K562 (cell line): ENCODE measurements at regions not wholly inside any gene's neighbourhood (a gene's known extent, or its start where the extent isn't known, plus 50 kb on each side); places are given as distances from the start of the nearest gene placed in this dataset.

Experiments used
- ATAC-seq: fragments of 200-7000 bp; cut with Tn5 transposase; 3 replicates; pipeline ENCODE4 v1.9.1; 2020; ENCODE audit warnings: moderate library complexity
- BruUV-seq: library from RNA; stranded (reverse); fragments of 400-500 nt; replicated peaks from 2 replicates; lab custom pipeline; 2021; lab: Mats Ljungman, UMichigan
- CTCF ChIA-PET: fragments of 300-600 bp; formaldehyde crosslinking; extraction: SDS; loops from one replicate; lab custom pipeline; 2021; ENCODE audit warnings: low intra/inter-chr PET ratio; lab: Yijun Ruan, JAX
- POLR2A ChIA-PET: fragments of 300-600, 350-650 bp; sonication (Branson Sonifier 250); formaldehyde crosslinking; extraction: SDS; loops from one replicate; lab custom pipeline; 2021; ENCODE audit warnings: antibody characterized with exemption, inconsistent platforms; lab: Yijun Ruan, JAX
- DNase-seq, 4 experiments: peaks; one replicate each; pipeline versions ENCODE4 v3.0.0 to v3.0.0-alpha.2; 2011 to 2018; ENCODE audit warnings: low spot score in 3 of 4, mixed read lengths in 3 of 4; ENCODE audit errors: extremely low read depth in 1 of 4
- FAIRE-seq: peaks from 2 replicates; lab custom pipeline; 2011; peaks lifted over from hg19 to GRCh38; lab: Jason Lieb, UNC
- H2AFZ ChIP-seq: 2 replicates; pipeline ENCODE4 v1.6.0; 2011; ENCODE audit warnings: low read depth, low read length, control low read depth, inconsistent platforms
- H3K27ac ChIP-seq: fragments of 200-600 bp; 3 replicates; pipeline ENCODE4 v1.8.0; 2011; ENCODE audit warnings: low read depth, mild to moderate bottlenecking, control low read depth, inconsistent platforms, low read length, moderate library complexity, mixed read lengths; ENCODE audit errors: extremely low read depth
- H3K27me3 ChIP-seq, 2 experiments: fragments of 300-600 bp in 1 of 2; 2 replicates in 1 of 2; 3 replicates in 1 of 2; pipeline versions ENCODE4 v1.6.0 to v1.8.0; 2011; ENCODE audit warnings: inconsistent platforms in 2 of 2, low read length in 2 of 2, mild to moderate bottlenecking in 1 of 2, mixed read lengths in 1 of 2, moderate library complexity in 1 of 2; ENCODE audit not compliant: control insufficient read depth in 2 of 2, insufficient read depth in 2 of 2
- H3K36me3 ChIP-seq: fragments of 300-600 bp; 3 replicates; pipeline ENCODE4 v1.8.0; 2011; ENCODE audit warnings: mild to moderate bottlenecking, low read length, inconsistent platforms; ENCODE audit not compliant: control insufficient read depth, insufficient read depth
- H3K4me1 ChIP-seq, 2 experiments: fragments of 200-600 bp in 1 of 2; replicated peaks in 1 of 2; 2 replicates in 1 of 2; 3 replicates in 1 of 2; pipeline versions ENCODE4 v1.5.1 to v1.8.0; 2011; ENCODE audit warnings: inconsistent platforms in 2 of 2, low read length in 2 of 2, mild to moderate bottlenecking in 1 of 2, mixed read lengths in 1 of 2, moderate library complexity in 1 of 2; ENCODE audit not compliant: control insufficient read depth in 2 of 2, insufficient read depth in 2 of 2
- H3K4me2 ChIP-seq: 2 replicates; pipeline ENCODE4 v1.6.1; 2011; ENCODE audit warnings: low read length, control low read depth, inconsistent platforms, mixed read lengths; ENCODE audit not compliant: insufficient read depth
- H3K4me3 ChIP-seq: fragments of 200-600 bp; sonication (generic), shearing (Covaris generic); 2 replicates; pipeline ENCODE4 v1.5.1; 2016; ENCODE audit warnings: control low read depth, inconsistent platforms
- H3K79me2 ChIP-seq: fragments of 200-600 bp; 3 replicates; pipeline ENCODE4 v1.8.0; 2011; ENCODE audit warnings: low read length, inconsistent platforms; ENCODE audit not compliant: control insufficient read depth, insufficient read depth
- H3K9ac ChIP-seq, 2 experiments: 2 replicates each; pipeline versions ENCODE4 v1.6.0 to v1.6.1; 2011; ENCODE audit warnings: low read depth in 2 of 2, low read length in 2 of 2, control low read depth in 1 of 2, inconsistent platforms in 1 of 2, mild to moderate bottlenecking in 1 of 2, mixed read lengths in 1 of 2; ENCODE audit not compliant: insufficient read depth in 1 of 2
- H3K9me1 ChIP-seq: one replicate; pipeline ENCODE4 v1.6.0; 2011; ENCODE audit warnings: inconsistent platforms, mild to moderate bottlenecking, low read length, moderate library complexity; ENCODE audit not compliant: control insufficient read depth, insufficient read depth
- H3K9me3 ChIP-seq: replicated peaks from 2 replicates; pipeline ENCODE4 v1.5.1; 2011; ENCODE audit warnings: low read depth, low read length, inconsistent platforms; ENCODE audit not compliant: control insufficient read depth, insufficient read depth
- H4K20me1 ChIP-seq: replicated peaks from 2 replicates; pipeline ENCODE4 v1.6.1; 2011; ENCODE audit warnings: low read length, inconsistent platforms, mixed read lengths; ENCODE audit not compliant: control insufficient read depth, insufficient read depth
- WGBS: fragments of 100-300 bp; shearing (Covaris generic); methylation state at CpG from one replicate; pipeline ENCODE4 v1.1.6; 2016; ENCODE audit warnings: low coverage, mixed read lengths; ENCODE audit not compliant: insufficient coverage; ENCODE audit errors: missing lambda C conversion rate; 5-methylcytosine and 5-hydroxymethylcytosine counted together
- in situ Hi-C: fragments of 300-500 bp; cut with MboI; formaldehyde crosslinking; loops from 4 replicates; pipeline ENCODE4 v1.15.0; 2018; ENCODE audit warnings: inconsistent platforms, mixed read lengths
- intact Hi-C: fragments of 100-400 bp; cut with micrococcal nuclease; formaldehyde crosslinking; loops from 2 replicates; pipeline ENCODE4 v1.14.2; 2022
- TF ChIP-seq, protein P1 (sequence below): fragments of 250-450 bp; sonication (Bioruptor Pico); IDR thresholded peaks from 2 replicates; pipeline ENCODE4 v1.5.0; 2021
- TF ChIP-seq, protein P2 (sequence below), 2 experiments: fragments of 450-650 bp; IDR thresholded peaks; 2 replicates each; pipeline ENCODE4 v1.6.1; 2016; ENCODE audit warnings: mild to moderate bottlenecking in 2 of 2, borderline replicate concordance in 1 of 2, low read depth in 1 of 2, moderate library complexity in 1 of 2

DNA sequence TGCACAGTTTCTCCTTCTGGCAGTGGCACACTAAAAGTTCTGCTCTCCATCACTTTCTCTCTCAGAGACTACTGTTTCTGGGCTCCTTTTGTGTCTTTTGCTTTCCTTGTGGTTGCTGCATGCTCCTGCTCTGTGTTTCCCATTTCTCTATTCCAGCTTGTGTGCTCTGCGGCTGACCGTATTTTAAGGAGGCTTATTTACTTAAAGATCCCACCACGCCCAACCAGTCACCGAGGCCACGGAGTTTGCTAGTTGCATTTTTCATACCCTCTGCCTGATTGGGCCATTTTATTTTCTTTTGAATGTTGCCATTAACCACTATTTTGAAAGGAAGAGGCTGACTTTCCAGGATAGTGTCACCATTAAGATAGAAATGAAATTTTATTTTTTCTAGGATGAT lies 626.4 kb upstream of the MMS22L start:
- FAIRE-seq (no peak), DNase-seq (no peak), ATAC-seq (no peak)
- Histone ChIP-seq H4K20me1 (no peaks in the 10 kb centered on the region), H3K9me1 (no peaks in the 10 kb centered on the region), H3K9ac (no peak overlapping the region), H3K27ac (no peak overlapping the region), H3K4me1 (no peaks in the 10 kb centered on the region), H3K4me3 (no peak overlapping the region), H2AFZ (no peak overlapping the region), H3K9me3 (no peaks in the 10 kb centered on the region), H3K27me3 (no peaks in the 10 kb centered on the region), H3K4me2 (no peak overlapping the region), H3K79me2 (no peaks in the 10 kb centered on the region), H3K36me3 (no peaks in the 10 kb centered on the region)
- no TSS peak for BruUV-seq
- WGBS = 4% methylated on average over 5 of the region's 5 CpGs
- in situ Hi-C loops (no loop called here), intact Hi-C loops (no loop called here)
- TF ChIP-seq, protein P1, sequence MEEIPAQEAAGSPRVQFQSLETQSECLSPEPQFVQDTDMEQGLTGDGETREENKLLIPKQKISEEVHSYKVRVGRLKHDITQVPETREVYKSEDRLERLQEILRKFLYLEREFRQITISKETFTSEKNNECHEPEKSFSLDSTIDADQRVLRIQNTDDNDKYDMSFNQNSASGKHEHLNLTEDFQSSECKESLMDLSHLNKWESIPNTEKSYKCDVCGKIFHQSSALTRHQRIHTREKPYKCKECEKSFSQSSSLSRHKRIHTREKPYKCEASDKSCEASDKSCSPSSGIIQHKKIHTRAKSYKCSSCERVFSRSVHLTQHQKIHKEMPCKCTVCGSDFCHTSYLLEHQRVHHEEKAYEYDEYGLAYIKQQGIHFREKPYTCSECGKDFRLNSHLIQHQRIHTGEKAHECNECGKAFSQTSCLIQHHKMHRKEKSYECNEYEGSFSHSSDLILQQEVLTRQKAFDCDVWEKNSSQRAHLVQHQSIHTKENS (CRISPR knock-in tag) = no peak
- TF ChIP-seq, protein P2, sequence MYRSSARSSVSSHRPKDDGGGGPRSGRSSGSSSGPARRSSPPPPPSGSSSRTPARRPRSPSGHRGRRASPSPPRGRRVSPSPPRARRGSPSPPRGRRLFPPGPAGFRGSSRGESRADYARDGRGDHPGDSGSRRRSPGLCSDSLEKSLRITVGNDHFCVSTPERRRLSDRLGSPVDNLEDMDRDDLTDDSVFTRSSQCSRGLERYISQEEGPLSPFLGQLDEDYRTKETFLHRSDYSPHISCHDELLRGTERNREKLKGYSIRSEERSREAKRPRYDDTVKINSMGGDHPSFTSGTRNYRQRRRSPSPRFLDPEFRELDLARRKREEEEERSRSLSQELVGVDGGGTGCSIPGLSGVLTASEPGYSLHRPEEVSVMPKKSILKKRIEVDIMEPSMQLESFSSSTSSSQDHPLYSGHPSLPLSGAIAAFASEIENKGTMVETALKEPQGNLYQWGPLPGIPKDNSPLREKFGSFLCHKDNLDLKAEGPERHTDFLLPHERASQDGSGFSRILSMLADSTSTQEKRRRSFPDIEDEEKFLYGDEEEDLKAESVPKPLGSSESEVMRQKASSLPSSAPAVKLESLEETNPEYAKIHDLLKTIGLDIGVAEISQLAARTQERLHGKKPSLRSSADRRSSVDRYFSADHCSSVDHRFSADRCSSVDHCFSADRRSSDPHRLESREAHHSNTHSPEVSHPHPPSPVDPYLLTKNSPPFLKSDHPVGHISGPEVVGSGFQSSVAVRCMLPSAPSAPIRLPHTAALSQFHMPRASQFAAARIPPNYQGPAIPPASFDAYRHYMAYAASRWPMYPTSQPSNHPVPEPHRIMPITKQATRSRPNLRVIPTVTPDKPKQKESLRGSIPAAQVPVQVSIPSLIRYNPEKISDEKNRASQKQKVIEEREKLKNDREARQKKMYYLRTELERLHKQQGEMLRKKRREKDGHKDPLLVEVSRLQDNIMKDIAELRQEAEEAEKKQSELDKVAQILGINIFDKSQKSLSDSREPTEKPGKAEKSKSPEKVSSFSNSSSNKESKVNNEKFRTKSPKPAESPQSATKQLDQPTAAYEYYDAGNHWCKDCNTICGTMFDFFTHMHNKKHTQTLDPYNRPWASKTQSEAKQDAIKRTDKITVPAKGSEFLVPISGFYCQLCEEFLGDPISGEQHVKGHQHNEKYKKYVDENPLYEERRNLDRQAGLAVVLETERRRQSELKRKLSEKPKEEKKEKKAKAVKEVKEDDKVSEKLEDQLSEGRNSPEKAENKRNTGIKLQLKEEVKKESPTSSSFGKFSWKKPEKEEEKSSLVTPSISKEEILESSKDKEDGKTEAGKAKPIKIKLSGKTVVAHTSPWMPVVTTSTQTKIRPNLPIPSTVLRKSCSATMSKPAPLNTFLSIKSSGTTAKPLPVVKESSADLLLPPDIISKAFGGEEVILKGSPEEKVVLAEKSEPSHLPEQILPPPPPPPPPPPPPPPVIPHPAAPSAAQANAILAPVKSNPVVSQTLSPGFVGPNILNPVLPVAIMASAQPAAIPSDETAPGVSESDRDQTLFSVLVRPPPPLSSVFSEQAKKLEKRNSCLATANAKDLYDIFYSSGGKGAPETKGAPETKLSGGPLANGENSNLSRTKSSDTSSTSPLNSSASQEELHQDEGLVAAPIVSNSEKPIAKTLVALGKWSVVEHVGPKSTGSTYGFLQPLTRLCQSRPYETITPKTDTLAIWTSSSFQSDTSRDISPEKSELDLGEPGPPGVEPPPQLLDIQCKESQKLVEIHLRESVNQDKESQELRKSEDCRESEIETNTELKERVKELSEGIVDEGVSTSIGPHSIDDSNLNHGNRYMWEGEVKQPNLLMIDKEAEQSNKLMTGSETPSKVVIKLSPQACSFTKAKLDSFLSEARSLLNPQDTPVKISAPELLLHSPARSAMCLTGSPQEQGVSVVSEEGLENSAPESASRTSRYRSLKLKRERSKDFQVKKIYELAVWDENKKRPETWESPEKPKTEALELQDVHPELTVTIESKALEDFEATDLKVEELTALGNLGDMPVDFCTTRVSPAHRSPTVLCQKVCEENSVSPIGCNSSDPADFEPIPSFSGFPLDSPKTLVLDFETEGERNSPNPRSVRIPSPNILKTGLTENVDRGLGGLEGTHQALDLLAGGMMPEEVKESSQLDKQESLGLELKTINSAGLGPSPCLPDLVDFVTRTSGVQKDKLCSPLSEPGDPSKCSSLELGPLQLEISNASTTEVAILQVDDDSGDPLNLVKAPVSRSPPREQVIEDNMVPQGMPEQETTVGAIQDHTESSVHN (IDR thresholded peaks at IDR 0.05; ENCODE audit: borderline replicate concordance in 1 of 2, low read depth in 1 of 2) = no peak
- ChIA-PET POLR2A (no interaction called here), CTCF (no interaction called here)
